Activated gamma-delta T cell (primary cell): ENCODE measurements at regions not wholly inside any gene's neighbourhood (a gene's known extent, or its start where the extent isn't known, plus 50 kb on each side); places are given as distances from the start of the nearest gene placed in this dataset.

Experiments used
- DNase-seq: peaks from one replicate; lab custom pipeline; 2025; lab: John Stamatoyannopoulos, UW

DNA sequence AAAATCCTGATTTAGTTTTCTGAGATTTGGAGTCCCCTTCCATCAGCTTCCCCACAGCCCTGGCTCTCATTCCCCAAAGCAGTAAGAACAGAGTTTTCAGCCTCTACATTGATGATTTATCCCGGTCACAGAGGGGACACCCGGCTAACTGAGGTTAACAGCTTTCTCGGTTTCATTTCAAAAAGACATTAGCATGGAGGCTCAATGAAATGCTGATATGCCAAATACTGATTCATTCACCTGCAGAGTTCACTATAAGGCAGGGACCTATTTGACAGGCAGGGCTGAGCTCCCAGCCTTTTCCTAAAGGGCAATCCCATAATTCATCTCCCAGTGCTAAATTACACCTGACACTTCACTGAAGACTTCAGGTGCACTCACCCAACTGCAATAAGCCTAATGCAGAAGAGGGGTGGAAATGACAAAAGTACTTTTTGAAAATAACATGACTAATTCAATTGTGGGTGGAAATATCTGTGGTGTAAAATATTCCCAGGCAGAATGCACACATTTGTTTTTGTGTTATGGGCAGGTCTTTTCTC lies 99.8 kb upstream of the PMFBP1 start:
- DNase-seq, result no peak

DNA sequence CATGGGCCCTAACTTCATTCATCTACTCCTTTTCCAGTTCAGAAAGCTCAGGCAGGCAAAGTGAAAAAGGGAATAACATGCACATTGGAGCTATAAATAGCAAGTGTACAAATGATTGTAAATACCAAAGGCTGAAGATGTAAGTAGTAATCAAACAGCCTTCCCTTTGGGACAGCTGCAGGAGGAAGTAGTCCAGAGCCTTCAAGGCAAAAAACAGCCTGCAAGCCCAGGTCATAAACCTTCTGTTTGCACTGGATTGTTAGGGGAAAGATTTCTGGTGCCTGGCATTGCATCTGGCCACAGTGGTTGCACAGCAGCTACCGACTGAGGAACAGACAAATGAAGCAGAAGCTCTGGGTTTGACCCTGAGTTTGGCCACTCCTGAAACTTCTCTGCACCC lies 98.6 kb upstream of the PMFBP1 start:
- no peak for DNase-seq

DNA sequence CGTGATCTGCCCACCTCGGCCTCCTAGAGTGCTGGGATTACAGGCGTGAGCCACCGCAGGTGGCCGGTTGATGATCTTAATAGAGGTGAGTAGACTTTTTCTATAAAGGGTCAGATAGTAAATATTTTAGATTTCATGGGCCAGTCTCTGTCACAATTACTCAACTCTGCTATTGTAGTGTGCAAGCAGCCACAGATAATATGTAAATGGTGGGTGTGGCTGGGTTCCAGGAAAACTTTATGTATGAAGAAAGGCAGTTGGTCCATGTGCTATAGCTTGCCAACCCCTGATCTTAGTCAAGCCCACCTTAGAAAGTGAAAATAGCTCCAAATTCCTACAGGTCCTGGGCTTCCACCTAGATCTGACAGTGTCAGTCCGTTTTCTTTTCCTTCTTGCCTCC lies 94.9 kb upstream of the PMFBP1 start:
- no peak for DNase-seq

DNA sequence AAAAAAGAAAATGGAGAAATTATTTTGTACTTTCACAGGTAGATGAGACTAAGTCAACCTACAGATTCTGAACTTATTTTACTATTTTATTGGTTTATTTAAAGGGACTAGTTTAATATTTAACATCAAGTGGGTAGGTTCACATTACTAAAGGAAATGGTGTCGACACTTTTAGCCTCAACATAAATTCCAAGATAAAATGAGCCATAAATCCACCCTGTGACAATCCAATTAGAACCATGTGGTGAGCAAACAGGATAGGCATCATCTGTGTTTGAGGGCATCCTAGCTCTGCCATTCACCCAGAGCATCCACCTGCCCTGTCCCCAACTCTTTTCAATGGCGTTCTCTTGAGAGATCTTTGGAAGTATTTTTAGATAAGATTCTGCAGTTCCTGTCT lies 92.8 kb upstream of the PMFBP1 start:
- no peak for DNase-seq

DNA sequence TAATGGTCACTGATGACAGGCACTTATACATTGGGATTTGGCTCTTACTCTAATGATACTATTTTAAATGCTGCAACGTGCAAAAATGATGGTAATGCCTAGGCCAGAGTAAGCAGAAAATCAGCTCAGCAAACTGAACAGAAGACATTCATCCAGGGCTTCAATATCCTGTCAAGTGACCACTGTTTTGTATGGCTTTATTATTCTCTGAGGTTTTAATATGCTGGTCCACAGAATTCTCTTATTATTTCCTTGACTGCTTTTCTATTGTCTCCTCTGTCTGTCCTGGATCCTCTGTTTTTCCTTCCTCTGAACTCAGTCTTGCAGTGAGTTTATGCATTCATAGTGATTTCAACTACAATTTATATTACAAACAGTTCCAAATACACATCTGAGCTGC lies 90.8 kb upstream of the PMFBP1 start:
- no peak for DNase-seq

DNA sequence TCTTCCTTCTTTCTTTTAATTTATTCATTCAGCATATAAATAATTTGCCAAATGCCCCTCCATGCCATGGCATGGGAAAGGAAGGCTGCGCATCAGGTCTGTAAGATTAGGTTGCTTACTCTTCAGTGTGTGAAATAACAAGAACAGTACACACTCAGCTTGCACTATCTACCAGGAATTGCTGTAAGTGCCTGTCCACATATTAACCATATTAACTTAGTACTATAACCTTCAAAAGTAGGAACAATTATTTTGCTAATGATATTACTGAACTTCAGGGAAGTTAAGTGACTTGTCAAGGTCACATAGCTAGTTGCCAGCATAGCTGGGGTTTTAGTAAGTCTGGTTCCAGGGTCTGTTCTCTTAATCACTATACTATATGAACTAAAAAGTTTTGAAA lies 89.2 kb upstream of the PMFBP1 start:
- no peak for DNase-seq

DNA sequence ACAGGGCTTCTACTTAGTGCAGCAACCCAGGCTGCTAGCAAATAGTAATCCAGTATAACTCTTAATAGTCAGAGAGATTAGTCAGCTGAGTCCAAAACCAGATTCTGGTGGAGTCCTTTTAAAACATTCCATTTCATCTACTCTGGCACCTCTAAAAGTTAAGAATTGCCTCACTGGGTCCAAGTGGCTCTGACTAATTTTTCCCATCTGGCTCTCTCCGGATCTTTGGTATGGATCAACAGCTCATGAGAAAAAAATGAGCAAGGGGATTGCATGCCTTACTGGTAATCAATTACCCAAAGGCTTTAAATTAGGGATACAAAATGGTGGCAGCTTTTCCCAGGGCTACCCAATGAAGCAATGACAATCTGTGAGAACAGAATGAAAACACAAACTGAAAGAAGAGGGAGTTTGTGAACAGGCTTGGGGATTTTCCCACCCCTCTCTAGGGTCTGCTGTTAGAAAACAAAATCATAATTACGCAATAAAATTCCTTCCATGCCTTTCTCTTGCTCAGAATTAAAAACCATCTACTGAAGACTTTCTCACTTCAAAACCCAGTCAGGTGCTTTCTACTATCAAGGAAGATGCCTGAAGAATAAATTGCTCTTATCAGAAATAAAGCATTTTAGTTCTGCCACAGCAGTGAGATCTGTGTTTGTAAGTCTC lies 84.6 kb upstream of the PMFBP1 start:
- no peak for DNase-seq

DNA sequence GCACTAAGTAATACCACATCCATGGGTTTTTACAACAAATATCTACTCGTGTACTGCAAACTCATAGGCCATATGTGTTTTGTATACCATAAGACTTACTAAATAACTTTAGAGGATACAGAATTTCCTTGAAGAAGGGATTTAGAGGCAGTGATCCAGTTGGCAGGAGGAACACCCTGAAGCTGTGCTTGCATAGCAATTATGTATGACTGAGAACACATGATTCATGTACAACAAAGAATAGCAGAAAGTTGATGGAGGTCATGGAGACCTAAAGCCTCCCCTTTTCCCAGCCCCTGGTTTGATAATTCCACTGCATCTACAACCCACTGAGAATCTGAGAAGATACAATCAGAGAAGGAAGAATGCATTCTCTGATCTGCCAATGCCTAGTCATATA lies 83.8 kb upstream of the PMFBP1 start:
- DNase-seq, result no peak

DNA sequence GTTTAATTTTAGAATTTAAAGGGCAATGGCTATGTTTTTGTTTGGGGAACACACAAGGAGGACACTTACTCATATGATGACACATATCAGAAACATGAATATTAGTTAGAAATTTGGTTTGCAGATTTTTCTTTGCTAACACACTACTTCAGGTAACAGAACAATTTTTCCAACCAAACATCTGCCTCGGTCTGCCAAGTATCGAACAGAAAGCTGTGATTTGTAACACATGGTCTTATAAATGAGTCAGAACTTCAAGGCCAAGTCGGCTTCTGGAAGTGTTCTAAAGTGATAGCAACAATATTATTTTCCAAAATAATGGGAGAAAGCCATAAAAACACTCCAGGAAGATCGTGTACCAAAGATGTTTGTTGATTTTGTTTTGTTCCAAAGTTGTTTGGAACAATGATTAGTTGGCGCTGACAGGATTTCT lies 75.9 kb upstream of the PMFBP1 start:
- no peak for DNase-seq

DNA sequence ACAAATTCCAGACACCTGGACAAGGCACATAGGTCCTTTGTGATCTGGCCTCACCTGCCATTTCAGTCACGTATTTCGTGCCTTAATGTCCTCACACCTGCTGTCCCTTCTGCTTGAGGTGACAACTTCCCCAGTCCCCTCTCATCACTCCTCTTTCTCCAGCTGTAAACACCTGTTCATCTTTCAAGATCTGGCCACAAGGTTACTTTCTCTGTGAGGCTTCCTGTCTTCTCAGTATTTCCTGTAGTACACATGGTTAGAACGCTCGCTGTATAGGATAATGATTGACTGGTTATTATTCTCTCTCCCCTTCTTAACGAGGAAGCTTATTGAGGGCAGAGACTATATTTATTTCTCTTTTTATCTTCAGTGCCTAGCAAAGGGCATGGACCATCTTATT lies 74.5 kb upstream of the PMFBP1 start:
- no peak for DNase-seq

DNA sequence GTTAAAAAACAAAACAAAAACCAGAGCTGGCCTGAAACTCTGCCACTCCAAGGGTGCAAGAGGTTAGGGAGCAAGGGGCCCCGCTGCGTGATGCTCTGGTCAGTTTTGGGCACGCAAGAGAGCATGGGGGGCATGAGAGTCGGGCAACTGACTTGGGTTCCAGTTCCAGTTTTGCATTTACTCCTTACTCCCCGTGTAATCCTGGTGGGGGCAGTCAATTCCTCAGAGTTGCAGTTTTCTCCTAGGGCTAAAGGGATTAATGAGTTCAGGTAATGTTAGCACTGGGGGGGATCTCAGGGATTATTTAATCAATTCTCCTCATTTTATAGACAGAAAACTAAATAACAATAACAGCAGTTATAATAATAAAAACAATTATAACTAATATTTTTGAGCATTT lies 72.9 kb upstream of the PMFBP1 start:
- DNase-seq, result no peak

DNA sequence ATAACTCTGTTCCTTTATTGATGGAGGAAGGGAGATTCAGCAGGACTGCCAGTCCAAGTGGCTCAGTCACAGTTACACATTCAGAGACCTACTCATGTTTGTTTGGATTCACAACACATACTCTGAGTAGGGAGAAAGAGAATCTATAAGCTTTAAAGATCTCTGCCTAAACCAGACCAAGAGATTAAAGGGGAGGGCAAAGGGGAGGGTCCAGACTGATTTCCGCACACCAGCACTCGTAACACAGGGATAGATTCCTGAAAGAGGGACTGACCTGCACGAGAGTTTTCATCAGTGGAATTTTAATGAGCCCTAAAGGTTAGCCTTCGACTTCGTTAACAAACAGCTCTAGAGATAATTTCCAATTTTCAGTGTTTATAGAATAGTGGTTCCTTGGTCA lies 71.7 kb upstream of the PMFBP1 start:
- DNase-seq, result no peak

DNA sequence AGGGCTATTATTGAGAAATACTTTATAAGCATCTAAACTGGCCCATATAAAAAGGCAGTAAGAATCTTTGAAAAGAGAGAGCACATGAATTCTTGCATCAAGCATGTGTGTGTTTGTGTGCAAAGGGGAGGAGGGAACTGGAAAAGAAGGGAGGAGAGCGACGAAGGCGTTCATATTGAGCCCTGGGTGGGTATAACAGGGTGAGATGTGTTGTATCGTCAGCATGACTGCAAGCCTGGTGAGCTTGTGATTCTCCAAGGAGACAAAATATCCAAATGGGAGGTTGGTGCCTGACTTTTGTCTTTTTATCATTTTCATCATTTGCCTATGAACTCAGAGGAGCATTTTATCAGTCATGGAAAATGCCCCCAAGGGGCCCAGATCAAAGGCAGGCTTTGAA lies 70.8 kb upstream of the PMFBP1 start:
- DNase-seq, result no peak

DNA sequence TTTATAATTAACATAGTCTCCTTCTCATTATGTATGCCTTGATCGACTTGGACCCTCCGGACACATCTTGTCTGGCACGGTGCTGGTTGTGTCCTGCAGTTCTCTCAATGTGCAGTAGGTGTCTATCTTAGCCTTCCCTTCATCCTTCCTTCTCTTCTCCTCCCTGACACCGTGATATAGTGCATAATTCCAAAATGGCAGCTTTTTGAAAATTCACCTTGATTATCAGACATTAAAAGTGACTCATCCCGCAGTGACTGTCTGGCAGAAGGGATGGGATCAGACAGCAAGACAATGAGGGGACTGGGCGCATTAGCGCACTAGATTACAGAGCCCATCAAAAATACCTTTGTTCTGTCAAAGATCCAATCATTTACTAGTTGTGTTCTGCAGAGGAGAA lies 70.0 kb upstream of the PMFBP1 start:
- DNase-seq, result no peak

DNA sequence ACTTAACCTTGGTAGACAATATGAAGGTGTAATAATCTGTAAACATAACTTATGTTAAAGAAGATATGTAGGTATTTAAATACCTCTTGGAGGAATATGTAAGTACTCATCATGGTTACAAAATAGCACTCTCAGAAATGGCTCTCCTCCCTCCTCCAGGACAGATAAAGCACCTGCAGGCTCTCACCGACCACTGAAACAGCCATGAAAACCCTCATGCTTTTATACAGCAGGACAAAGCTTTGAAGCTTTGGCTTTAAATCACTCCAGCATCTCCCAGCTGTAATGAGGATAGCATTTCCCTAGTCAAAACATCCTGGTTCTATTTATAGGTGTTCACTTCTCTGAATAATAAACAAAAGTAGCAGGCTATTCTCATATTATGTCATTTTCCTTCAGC lies 69.1 kb upstream of the PMFBP1 start:
- DNase-seq, result no peak

DNA sequence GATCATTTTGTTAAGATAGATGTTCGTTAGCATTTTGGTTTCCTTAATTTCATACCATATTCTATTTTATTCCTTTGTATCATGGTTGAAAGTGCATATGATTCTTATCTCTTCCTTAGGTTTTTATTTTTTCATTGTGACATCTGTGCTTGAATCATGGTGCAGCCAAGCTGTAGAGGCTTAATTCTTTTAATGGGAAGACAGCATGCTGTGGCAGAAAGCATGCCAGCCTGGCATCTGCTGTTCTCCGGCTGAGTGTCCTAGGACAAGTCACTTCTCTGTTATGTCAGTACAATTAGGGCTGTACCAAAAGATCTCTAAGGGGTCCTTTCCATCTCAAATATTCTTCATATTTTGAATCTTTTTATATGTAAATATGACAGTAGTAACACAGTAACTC lies 68.5 kb upstream of the PMFBP1 start:
- DNase-seq, result no peak

DNA sequence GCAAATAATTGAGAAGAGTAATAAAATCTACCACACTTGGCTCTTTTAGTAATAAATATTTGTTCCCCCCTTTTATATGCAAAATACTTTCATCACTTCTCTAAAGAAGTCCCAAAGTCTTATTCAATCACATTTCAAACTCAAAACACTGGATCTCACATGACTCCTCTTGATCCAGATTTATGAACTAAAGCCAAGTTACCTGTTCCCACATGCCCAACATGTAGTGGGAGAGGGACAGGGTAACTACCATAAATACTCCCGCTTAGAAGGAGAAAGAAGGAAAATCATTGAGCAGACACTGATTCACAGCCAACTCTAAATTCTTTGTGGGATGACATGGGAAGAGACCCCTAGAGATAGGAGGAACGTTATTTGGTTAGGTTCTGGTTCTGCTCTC lies 64.9 kb upstream of the PMFBP1 start:
- DNase-seq, result no peak

DNA sequence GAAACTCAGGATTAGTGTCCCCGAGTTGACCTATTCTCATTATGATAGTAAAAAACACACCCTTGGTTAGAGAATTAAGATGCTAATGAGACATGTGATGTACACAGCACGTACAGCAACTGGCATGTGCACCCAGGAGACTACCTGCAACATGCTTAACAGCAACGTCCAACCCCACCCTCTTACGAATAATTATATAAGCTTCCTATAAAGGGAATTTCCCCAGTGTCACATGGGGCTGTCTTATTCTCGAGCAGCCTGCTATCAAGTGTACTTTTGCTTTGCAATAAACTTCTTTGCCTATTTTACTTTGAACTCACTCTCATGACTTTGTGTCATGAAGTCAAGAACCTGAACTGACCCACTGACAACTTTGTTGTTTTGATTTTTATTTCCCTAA lies 62.4 kb upstream of the PMFBP1 start:
- DNase-seq, result no peak

DNA sequence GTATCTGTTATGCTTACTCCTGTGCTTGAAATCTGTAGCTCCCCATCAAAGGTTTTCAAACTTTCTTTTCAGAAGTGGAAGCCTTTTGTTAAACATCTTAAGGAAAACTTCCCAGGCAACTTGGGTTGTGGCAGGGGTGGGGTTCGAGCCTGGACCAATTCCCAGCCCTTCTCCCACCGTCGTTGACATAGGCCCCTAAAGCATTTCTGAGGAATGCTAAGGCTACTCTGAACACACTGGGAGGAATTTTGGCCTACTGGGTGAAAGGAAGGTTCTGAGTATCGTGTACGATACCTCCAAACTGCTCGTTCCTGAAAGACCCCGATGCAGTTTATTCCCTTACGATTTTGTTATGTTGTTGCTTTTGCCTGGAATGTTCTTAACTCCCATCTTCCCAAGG lies 56.1 kb upstream of the PMFBP1 start:
- DNase-seq, result no peak

DNA sequence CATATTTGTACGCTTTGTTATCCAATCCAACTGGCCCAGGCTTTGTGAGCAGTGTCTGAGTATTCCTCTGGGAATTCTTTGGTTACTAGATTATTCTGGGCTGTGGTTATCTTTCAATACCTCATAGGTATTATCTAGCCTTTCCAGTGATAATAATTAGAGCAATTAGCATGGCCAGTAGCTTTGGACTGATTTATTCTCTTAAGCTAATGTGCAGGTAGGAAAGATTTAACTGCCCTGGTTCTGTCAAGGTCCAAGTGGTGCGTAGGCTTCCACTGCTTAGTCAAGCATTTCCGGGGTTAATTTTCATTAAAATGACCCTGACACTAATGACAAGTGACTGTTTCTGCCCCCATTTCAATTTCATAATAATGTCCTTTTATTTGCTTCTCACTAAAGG lies 54.2 kb upstream of the PMFBP1 start:
- DNase-seq, result no peak

DNA sequence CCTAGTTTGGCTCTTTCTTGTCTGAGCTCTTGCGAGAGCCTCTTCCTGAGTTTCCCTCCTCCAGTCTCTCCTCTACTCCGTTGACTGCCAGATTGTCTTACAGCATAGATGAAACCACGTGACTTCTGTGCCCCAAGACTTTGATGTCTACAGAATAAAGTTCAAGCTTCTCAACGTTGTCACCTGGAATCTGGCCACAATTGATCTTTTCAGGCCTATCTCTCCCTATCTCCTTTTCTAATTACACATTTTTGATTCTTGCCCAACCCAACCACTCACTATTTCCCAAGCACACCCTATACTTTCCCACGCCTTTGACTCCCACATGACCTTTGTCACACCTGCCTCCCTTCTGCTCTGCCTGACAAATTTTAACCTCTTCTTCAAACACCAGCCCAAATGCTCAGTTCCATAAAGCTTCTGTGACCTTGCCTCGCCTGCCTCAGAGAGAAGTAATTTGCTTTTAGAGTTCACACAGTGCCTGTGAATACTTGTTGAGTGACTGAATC lies 52.4 kb upstream of the PMFBP1 start:
- no peak for DNase-seq

DNA sequence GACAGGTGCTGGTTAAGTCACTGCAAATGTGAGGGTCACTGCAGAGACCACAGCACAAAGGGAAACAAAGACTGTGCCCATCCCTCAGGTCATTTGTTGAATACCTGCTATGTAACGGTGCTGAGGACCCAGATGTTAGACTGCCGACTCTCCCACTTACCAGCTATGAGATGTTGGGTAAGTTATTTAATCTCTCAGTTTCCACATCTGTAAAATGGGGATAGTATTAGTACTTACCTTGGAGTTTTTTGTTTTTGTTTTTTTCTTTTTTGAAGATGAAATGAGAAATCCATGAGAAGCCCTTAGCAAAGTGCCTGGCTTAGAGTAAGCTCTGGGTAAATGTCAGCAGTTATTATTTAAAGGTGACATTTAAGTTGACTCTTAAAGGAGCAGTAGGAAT lies 50.5 kb upstream of the PMFBP1 start:
- no peak for DNase-seq
